ENCODE measurements at regions not wholly inside any gene's neighbourhood (a gene's known extent, or its start where the extent isn't known, plus 50 kb on each side); places are given as distances from the start of the nearest gene placed in this dataset.

- ATAC-seq = peak; percentile 36 to 41
- intact Hi-C loops (cut with DNase I) = loop anchor here in 1 of 2 donors (5.0 kb wide), 2 partner anchors 58 to 123 kb away; no protein-coding TSS in a partner anchor
- no peak for DNase-seq
Measured at GRCh38 chr2:172339371-172340010, 87.9 kb upstream of the ITGA6 start.

GRCh38 chr2:172340394-172340793, 87.0 kb upstream of the ITGA6 start:
- intact Hi-C loops (cut with DNase I) = loop anchor here in 1 of 2 donors (5.0 kb wide), 1 partner anchor 57 kb away; no protein-coding TSS in a partner anchor
- ATAC-seq = no peak
- no peak for DNase-seq

GRCh38 chr2:172342078-172342477, 85.3 kb upstream of the ITGA6 start:
- DNase-seq (peak; percentile 39), ATAC-seq (peak in 1 of 2 donors; percentile 66)
- intact Hi-C loops (cut with DNase I) = loop anchor here in 1 of 2 donors (5.0 kb wide), 1 partner anchor 55 kb away; no protein-coding TSS in a partner anchor

- intact Hi-C loops (cut with DNase I) = loop anchor here in 1 of 2 donors (5.0 kb wide), 1 partner anchor 55 kb away; no protein-coding TSS in a partner anchor
- ATAC-seq = no peak
- no peak for DNase-seq
Measured at GRCh38 chr2:172342611-172343010, 84.8 kb upstream of the ITGA6 start.

- no peak for ATAC-seq
- intact Hi-C loops (cut with DNase I) = loop anchor here in 1 of 2 donors (5.0 kb wide), 1 partner anchor 53 kb away; no protein-coding TSS in a partner anchor
Measured at GRCh38 chr2:172344159-172344558, 83.2 kb upstream of the ITGA6 start.

GRCh38 chr2:172345956-172346555, 81.3 kb upstream of the ITGA6 start:
- DNase-seq (no peak), ATAC-seq (no peak)
- intact Hi-C loops (cut with DNase I) = no loop called here

More at GRCh38 chr2:172344159-172344558, 83.2 kb upstream of the ITGA6 start:
- no peak for DNase-seq

- ATAC-seq (no peak), DNase-seq (no peak)
- intact Hi-C loops (cut with DNase I) = no loop called here
Measured at GRCh38 chr2:172348555-172349288, 78.7 kb upstream of the ITGA6 start.

- DNase-seq (peak; percentile 68), ATAC-seq (peak; percentile 94 to 99)
- intact Hi-C loops (cut with DNase I) = loop anchor here in 1 of 2 donors (5.0 kb wide), 1 partner anchor 66 kb away; no protein-coding TSS in a partner anchor
Measured at GRCh38 chr2:172350839-172351479, 76.4 kb upstream of the ITGA6 start.

GRCh38 chr2:172351586-172351985, 75.8 kb upstream of the ITGA6 start:
- intact Hi-C loops (cut with DNase I) = loop anchor here in 1 of 2 donors (5.0 kb wide), 1 partner anchor 66 kb away; no protein-coding TSS in a partner anchor
- DNase-seq (no peak), ATAC-seq (no peak)

- intact Hi-C loops (cut with DNase I) = loop anchor here in 1 of 2 donors (5.0 kb wide), 1 partner anchor 63 kb away; no protein-coding TSS in a partner anchor
- DNase-seq (no peak), ATAC-seq (peak in 1 of 2 donors; percentile 11)
Measured at GRCh38 chr2:172354347-172354746, 73.0 kb upstream of the ITGA6 start.

GRCh38 chr2:172357442-172357841, 69.9 kb upstream of the ITGA6 start:
- peak; percentile 8 to 58 for ATAC-seq
- intact Hi-C loops (cut with DNase I) = no loop called here
- no peak for DNase-seq

GRCh38 chr2:172358691-172359556, 68.5 kb upstream of the ITGA6 start:
- ATAC-seq (peak; percentile 53 to 67), DNase-seq (peak; percentile 34)
- intact Hi-C loops (cut with DNase I) = no loop called here

GRCh38 chr2:172361360-172361759, 66.0 kb upstream of the ITGA6 start:
- ATAC-seq (peak in 1 of 2 donors; percentile 72), DNase-seq (no peak)
- intact Hi-C loops (cut with DNase I) = no loop called here

- no peak for ATAC-seq
- intact Hi-C loops (cut with DNase I) = no loop called here
- DNase-seq = no peak
Measured at GRCh38 chr2:172361840-172362239, 65.5 kb upstream of the ITGA6 start.

- intact Hi-C loops (cut with DNase I) = no loop called here
- no peak for DNase-seq
- no peak for ATAC-seq
Measured at GRCh38 chr2:172364261-172364660, 63.1 kb upstream of the ITGA6 start.

GRCh38 chr2:172366596-172367150, 60.7 kb upstream of the ITGA6 start:
- DNase-seq (no peak), ATAC-seq (no peak)
- intact Hi-C loops (cut with DNase I) = no loop called here

GRCh38 chr2:172370821-172371455, 56.4 kb upstream of the ITGA6 start:
- ATAC-seq = no peak
- no peak for DNase-seq
- intact Hi-C loops (cut with DNase I) = no loop called here

- intact Hi-C loops (cut with DNase I) = no loop called here
- ATAC-seq (no peak), DNase-seq (no peak)
Measured at GRCh38 chr2:172372436-172372835, 55.0 kb upstream of the ITGA6 start.
